SIG-M5 treated with dmso at 0.1 percent for 504 hours (cell line): ENCODE measurements at regions not wholly inside any gene's neighbourhood (a gene's known extent, or its start where the extent isn't known, plus 50 kb on each side); places are given as distances from the start of the nearest gene placed in this dataset.
"Not testable (repeated sequence)": the region's sequence is repeated elsewhere in the genome, so short reads cannot be mapped to it uniquely, and the experiment has no call there.

Experiments used
- DNase-seq: peaks from one replicate; lab custom pipeline; 2025; ENCODE audit not compliant: unreplicated experiment; lab: John Stamatoyannopoulos, UW

GRCh38 chr5:104472811-104473210 is 910.2 kb upstream of the NUDT12 start:
- no peak for DNase-seq

- no peak for DNase-seq
Measured at GRCh38 chr5:104456122-104456521, 893.5 kb upstream of the NUDT12 start.

- DNase-seq = no peak
Measured at GRCh38 chr5:104452550-104452949, 890.0 kb upstream of the NUDT12 start.

GRCh38 chr5:104451911-104452310 is 889.3 kb upstream of the NUDT12 start:
- not testable (repeated sequence) for DNase-seq

- no peak for DNase-seq
Measured at GRCh38 chr5:104444656-104445055, 882.1 kb upstream of the NUDT12 start.

- DNase-seq = no peak
Measured at GRCh38 chr5:104443706-104444105, 881.1 kb upstream of the NUDT12 start.

GRCh38 chr5:104431981-104432380 is 869.4 kb upstream of the NUDT12 start:
- no peak for DNase-seq

- no peak for DNase-seq
Measured at GRCh38 chr5:104431002-104431620, 868.5 kb upstream of the NUDT12 start.

- DNase-seq = no peak
Measured at GRCh38 chr5:104429911-104430310, 867.3 kb upstream of the NUDT12 start.

- no peak for DNase-seq
Measured at GRCh38 chr5:104421431-104421830, 858.8 kb upstream of the NUDT12 start.

GRCh38 chr5:104418056-104418455 is 855.5 kb upstream of the NUDT12 start:
- no peak for DNase-seq

- peak; percentile 57 for DNase-seq
Measured at GRCh38 chr5:104412649-104413240, 850.2 kb upstream of the NUDT12 start.

GRCh38 chr5:104400941-104401340 is 838.4 kb upstream of the NUDT12 start:
- DNase-seq = no peak

GRCh38 chr5:104385906-104386305 is 823.3 kb upstream of the NUDT12 start:
- DNase-seq = no peak

GRCh38 chr5:104375345-104375744 is 812.8 kb upstream of the NUDT12 start:
- no peak for DNase-seq

GRCh38 chr5:104372796-104373195 is 810.2 kb upstream of the NUDT12 start:
- no peak for DNase-seq

- no peak for DNase-seq
Measured at GRCh38 chr5:104372376-104372775, 809.8 kb upstream of the NUDT12 start.

GRCh38 chr5:104370523-104370922 is 807.9 kb upstream of the NUDT12 start:
- DNase-seq = peak; percentile 31

GRCh38 chr5:104367978-104368377 is 805.4 kb upstream of the NUDT12 start:
- no peak for DNase-seq

GRCh38 chr5:104363567-104363966 is 801.0 kb upstream of the NUDT12 start:
- no peak for DNase-seq

GRCh38 chr5:104361932-104362331 is 799.3 kb upstream of the NUDT12 start:
- DNase-seq = no peak

GRCh38 chr5:104355350-104355749 is 792.8 kb upstream of the NUDT12 start:
- no peak for DNase-seq

- no peak for DNase-seq
Measured at GRCh38 chr5:104353371-104353770, 790.8 kb upstream of the NUDT12 start.
